GM12891 (cell line): ENCODE measurements at regions not wholly inside any gene's neighbourhood (a gene's known extent, or its start where the extent isn't known, plus 50 kb on each side); places are given as distances from the start of the nearest gene placed in this dataset.

Experiments
- PAX5 ChIP-seq: IDR thresholded peaks from 2 replicates; pipeline ENCODE4 v1.6.1; 2011; ENCODE audit warnings: low read length, moderate library complexity, mild to moderate bottlenecking; ENCODE audit not compliant: insufficient read depth, severe bottlenecking
- POLR2A ChIP-seq: IDR thresholded peaks from 2 replicates; pipeline ENCODE4 v1.6.1; 2011; ENCODE audit warnings: low read depth, low read length, control low read depth
- POLR2AphosphoS5 ChIP-seq: IDR thresholded peaks from 2 replicates; pipeline ENCODE4 v1.6.1; 2011; ENCODE audit warnings: low read depth, low read length, control low read depth
- POU2F2 ChIP-seq: IDR thresholded peaks from 2 replicates; pipeline ENCODE4 v1.6.1; 2011; ENCODE audit warnings: low read depth, mild to moderate bottlenecking, control low read depth, low read length, moderate library complexity
- SPI1 ChIP-seq: IDR thresholded peaks from 2 replicates; pipeline ENCODE4 v1.6.1; 2011; ENCODE audit warnings: low read depth, low read length, control low read depth
- TAF1 ChIP-seq: IDR thresholded peaks from 2 replicates; pipeline ENCODE4 v1.6.1; 2011; ENCODE audit warnings: low read depth, low read length, control low read depth

- TF ChIP-seq POLR2A (no peak), POLR2AphosphoS5 (no peak), SPI1 (no peak), TAF1 (no peak), PAX5 (no peak), POU2F2 (no peak)
Measured at GRCh38 chr22:35148381-35148780, 82.4 kb downstream of the ISX start.
